ENCODE measurements at regions not wholly inside any gene's neighbourhood (a gene's known extent, or its start where the extent isn't known, plus 50 kb on each side); places are given as distances from the start of the nearest gene placed in this dataset.
"Not testable (repeated sequence)": the region's sequence is repeated elsewhere in the genome, so short reads cannot be mapped to it uniquely, and the experiment has no call there.

DNA sequence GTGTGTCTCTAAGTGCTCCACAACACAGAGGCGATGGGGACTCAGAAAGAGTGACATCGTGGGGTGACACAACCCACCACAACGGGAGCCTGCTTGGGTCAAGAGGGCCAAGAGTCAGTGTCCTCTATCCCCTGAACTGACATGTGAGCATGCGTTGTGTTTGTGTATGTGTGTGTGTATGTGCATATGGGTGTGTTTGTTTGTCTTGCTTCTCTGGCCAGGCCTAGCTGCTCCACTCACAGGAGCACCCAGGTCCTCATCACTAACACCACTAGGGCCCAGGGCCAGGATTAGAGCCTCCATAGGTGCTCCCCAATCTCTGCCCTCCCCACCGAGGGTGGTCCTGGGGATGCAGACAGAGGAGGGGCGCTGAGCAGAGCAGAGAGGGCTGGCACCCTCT lies 115.0 kb upstream of the CTSV start:
- TF ChIP-seq, protein P1, sequence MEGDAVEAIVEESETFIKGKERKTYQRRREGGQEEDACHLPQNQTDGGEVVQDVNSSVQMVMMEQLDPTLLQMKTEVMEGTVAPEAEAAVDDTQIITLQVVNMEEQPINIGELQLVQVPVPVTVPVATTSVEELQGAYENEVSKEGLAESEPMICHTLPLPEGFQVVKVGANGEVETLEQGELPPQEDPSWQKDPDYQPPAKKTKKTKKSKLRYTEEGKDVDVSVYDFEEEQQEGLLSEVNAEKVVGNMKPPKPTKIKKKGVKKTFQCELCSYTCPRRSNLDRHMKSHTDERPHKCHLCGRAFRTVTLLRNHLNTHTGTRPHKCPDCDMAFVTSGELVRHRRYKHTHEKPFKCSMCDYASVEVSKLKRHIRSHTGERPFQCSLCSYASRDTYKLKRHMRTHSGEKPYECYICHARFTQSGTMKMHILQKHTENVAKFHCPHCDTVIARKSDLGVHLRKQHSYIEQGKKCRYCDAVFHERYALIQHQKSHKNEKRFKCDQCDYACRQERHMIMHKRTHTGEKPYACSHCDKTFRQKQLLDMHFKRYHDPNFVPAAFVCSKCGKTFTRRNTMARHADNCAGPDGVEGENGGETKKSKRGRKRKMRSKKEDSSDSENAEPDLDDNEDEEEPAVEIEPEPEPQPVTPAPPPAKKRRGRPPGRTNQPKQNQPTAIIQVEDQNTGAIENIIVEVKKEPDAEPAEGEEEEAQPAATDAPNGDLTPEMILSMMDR (IDR thresholded peaks at IDR 0.05): no peak
- H3K27ac ChIP-seq: no peak overlapping the region
- ATAC-seq (no peak), DNase-seq (no peak)
- no peaks in the 10 kb centered on the region for H3K9me3 ChIP-seq
- intact Hi-C loops (cut with DNase I): no loop called here
- H3K27me3 ChIP-seq (ENCODE audit: low read depth): no peaks in the 10 kb centered on the region
- no peaks in the 10 kb centered on the region for H3K36me3 ChIP-seq
- H3K4me3 ChIP-seq: no peak overlapping the region
- H3K4me1 ChIP-seq: no peaks in the 10 kb centered on the region

GRCh38 chr9:97153160-97153559 lies 114.2 kb upstream of the CTSV start:
- H3K36me3 ChIP-seq; H3K9me3 ChIP-seq; intact Hi-C loops (cut with DNase I); H3K4me1 ChIP-seq; H3K4me3 ChIP-seq; ATAC-seq; H3K27me3 ChIP-seq (ENCODE audit: low read depth); H3K27ac ChIP-seq; DNase-seq: not testable (repeated sequence)

DNA sequence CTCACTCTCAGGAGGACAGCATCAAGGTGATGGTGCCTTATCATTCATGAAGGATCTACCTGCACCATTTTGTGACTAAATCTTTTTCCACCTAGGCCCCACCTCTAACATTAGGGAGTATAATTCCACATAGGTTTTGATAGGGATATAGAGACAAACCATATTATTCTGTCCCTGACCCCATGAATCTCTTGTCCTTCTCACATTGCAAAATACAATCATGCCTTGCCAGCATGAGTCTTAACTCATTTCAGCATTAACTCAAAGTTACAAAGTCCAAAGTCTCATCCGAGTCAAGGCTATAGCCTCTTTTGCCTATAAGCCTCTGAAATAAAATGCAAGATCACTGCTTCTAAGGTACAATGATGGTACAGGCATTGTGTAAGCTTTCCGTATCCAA lies 111.5 kb upstream of the CTSV start:
- H3K27ac ChIP-seq; DNase-seq; intact Hi-C loops (cut with DNase I); H3K36me3 ChIP-seq; ATAC-seq; H3K4me3 ChIP-seq; H3K9me3 ChIP-seq; H3K27me3 ChIP-seq (ENCODE audit: low read depth); H3K4me1 ChIP-seq: not testable (repeated sequence)

DNA sequence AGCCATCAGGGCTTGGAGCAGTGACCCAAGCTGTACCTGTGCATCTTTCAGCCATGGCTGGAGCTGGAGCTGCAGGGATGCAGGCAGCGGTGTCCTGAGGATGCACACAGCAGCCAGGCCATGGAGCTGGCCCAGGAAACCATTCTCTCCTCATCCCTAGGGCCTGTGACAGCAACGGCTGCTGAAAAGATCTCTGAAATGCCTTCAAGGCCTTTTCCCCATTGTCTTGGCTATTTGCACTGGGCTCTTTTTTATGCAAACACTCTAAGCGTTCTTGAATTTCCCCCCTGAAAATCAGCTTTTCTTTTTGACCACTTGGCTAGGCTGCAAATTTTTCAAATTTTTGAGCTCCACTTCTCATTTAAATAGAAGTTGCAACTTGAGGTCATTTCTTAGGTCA lies 109.5 kb upstream of the CTSV start:
- intact Hi-C loops (cut with DNase I); H3K36me3 ChIP-seq; H3K4me1 ChIP-seq; H3K4me3 ChIP-seq; H3K27ac ChIP-seq; ATAC-seq; DNase-seq; H3K9me3 ChIP-seq; H3K27me3 ChIP-seq (ENCODE audit: low read depth): not testable (repeated sequence)

GRCh38 chr9:97145680-97146079 lies 106.7 kb upstream of the CTSV start:
- ATAC-seq; H3K4me3 ChIP-seq; intact Hi-C loops (cut with DNase I); H3K9me3 ChIP-seq; H3K36me3 ChIP-seq; H3K27ac ChIP-seq; H3K27me3 ChIP-seq (ENCODE audit: low read depth); DNase-seq; H3K4me1 ChIP-seq: not testable (repeated sequence)

- TF ChIP-seq, protein P1 (IDR thresholded peaks at IDR 0.05): no peak
- DNase-seq: no peak
- Histone ChIP-seq H3K36me3 (no peaks in the 10 kb centered on the region), H3K4me3 (no peak overlapping the region), H3K9me3 (no peaks in the 10 kb centered on the region), H3K27me3 (ENCODE audit: low read depth) (no peaks in the 10 kb centered on the region), H3K4me1 (no peaks in the 10 kb centered on the region), H3K27ac (no peak overlapping the region)
- intact Hi-C loops (cut with DNase I): no loop called here
- ATAC-seq: no peak
Observed at GRCh38 chr9:97140566-97140965, 101.6 kb upstream of the CTSV start.

DNA sequence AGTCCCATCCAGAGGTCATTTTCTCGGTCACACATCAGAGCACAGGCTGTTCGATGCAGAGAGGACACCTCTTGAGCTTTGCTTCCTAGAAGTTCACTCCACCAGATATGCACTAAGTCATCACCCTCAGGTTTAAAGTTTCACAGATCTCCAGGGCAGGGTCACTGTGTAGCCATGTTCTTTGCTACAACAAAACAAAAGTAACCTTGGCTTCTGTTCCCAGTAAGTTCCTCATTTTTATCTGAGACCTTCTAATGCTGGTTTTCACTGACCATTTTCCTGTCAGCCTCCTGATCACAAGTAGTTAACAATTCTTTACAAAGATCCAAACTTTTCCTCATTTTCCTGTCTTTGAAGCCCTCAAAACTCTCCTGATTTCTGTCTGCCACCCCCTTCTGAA lies 97.5 kb upstream of the CTSV start:
- ATAC-seq: no peak
- intact Hi-C loops (cut with DNase I): no loop called here
- no peaks in the 10 kb centered on the region for H3K4me1 ChIP-seq
- no peaks in the 10 kb centered on the region for H3K27me3 ChIP-seq (ENCODE audit: low read depth)
- H3K4me3 ChIP-seq: no peak overlapping the region
- no peaks in the 10 kb centered on the region for H3K36me3 ChIP-seq
- no peak for DNase-seq
- H3K9me3 ChIP-seq: no peaks in the 10 kb centered on the region
- TF ChIP-seq, protein P1 (IDR thresholded peaks at IDR 0.05): no peak
- H3K27ac ChIP-seq: no peak overlapping the region

GRCh38 chr9:97133966-97134365 lies 95.0 kb upstream of the CTSV start:
- H3K4me1 ChIP-seq; H3K27ac ChIP-seq; ATAC-seq; DNase-seq; intact Hi-C loops (cut with DNase I); H3K27me3 ChIP-seq (ENCODE audit: low read depth); H3K9me3 ChIP-seq; H3K4me3 ChIP-seq; H3K36me3 ChIP-seq: not testable (repeated sequence)
